ENCODE measurements at regions not wholly inside any gene's neighbourhood (a gene's known extent, or its start where the extent isn't known, plus 50 kb on each side); places are given as distances from the start of the nearest gene placed in this dataset.

GRCh38 chr20:16929756-16930155, 181.6 kb downstream of the OTOR start:
- peaks cover 11% of the 10 kb centered on the region for H3K4me1 Mint-ChIP-seq (ENCODE audit: low read depth, unreplicated experiment)
- H3K4me3 ChIP-seq (ENCODE audit: insufficient read depth, low read depth, low read length) = no peak overlapping the region
- no peak overlapping the region for H2AFZ ChIP-seq (ENCODE audit: low read depth, low read length)
- no peaks in the 10 kb centered on the region for H3K27me3 Mint-ChIP-seq (ENCODE audit: low read depth, unreplicated experiment)
- H3K4me2 ChIP-seq (ENCODE audit: low read length) = peak overlapping the region; percentile 64
- H3K36me3 Mint-ChIP-seq (ENCODE audit: low read depth, unreplicated experiment) = peaks cover 3% of the 10 kb centered on the region
- peaks cover 4% of the 10 kb centered on the region for H3K9me3 Mint-ChIP-seq (ENCODE audit: unreplicated experiment)
- no peaks in the 10 kb centered on the region for H3K27me3 ChIP-seq (ENCODE audit: insufficient read depth, low read length)
- DNase-seq (ENCODE audit: low read depth) (peak; percentile 75), FAIRE-seq (no peak)
- no peak overlapping the region for H3K27ac Mint-ChIP-seq (ENCODE audit: unreplicated experiment)
- TF ChIP-seq CTCF (IDR thresholded peaks at IDR 0.05; ENCODE audit: insufficient read depth, low read depth, low read length) (no peak), EZH2 (IDR thresholded peaks at IDR 0.05; ENCODE audit: insufficient read depth, low read length) (no peak)
- H3K79me2 ChIP-seq (ENCODE audit: insufficient read depth, low read length) = no peaks in the 10 kb centered on the region
- H3K27ac ChIP-seq (ENCODE audit: low read depth, low read length) = peak overlapping the region; percentile 51
- peaks cover 10% of the 10 kb centered on the region for H3K4me1 ChIP-seq (ENCODE audit: insufficient read depth, low read length)
- no peaks in the 10 kb centered on the region for H3K36me3 ChIP-seq (ENCODE audit: insufficient read depth, low read length)
- H3K9ac ChIP-seq (ENCODE audit: low read length) = no peak overlapping the region
- no peak overlapping the region for H3K4me3 Mint-ChIP-seq (ENCODE audit: unreplicated experiment)
- no peaks in the 10 kb centered on the region for H4K20me1 ChIP-seq (ENCODE audit: insufficient read depth, low read length)
- H3K9me3 ChIP-seq (ENCODE audit: insufficient read depth, low read depth, low read length) = no peaks in the 10 kb centered on the region

GRCh38 chr20:16930656-16931055, 182.5 kb downstream of the OTOR start:
- DNase-seq (ENCODE audit: low read depth) (no peak), FAIRE-seq (no peak)
- Histone ChIP-seq H3K27me3 (ENCODE audit: insufficient read depth, low read length) (no peaks in the 10 kb centered on the region), H3K4me1 (ENCODE audit: insufficient read depth, low read length) (peaks cover 10% of the 10 kb centered on the region), H3K9me3 (ENCODE audit: insufficient read depth, low read depth, low read length) (no peaks in the 10 kb centered on the region), H3K27ac (ENCODE audit: low read depth, low read length) (no peak overlapping the region), H3K36me3 (ENCODE audit: insufficient read depth, low read length) (no peaks in the 10 kb centered on the region), H2AFZ (ENCODE audit: low read depth, low read length) (no peak overlapping the region), H3K9ac (ENCODE audit: low read length) (no peak overlapping the region), H3K79me2 (ENCODE audit: insufficient read depth, low read length) (no peaks in the 10 kb centered on the region), H3K4me3 (ENCODE audit: insufficient read depth, low read depth, low read length) (no peak overlapping the region), H3K4me2 (ENCODE audit: low read length) (no peak overlapping the region), H4K20me1 (ENCODE audit: insufficient read depth, low read length) (no peaks in the 10 kb centered on the region)
- H3K9me3 Mint-ChIP-seq (ENCODE audit: unreplicated experiment) = peaks cover 4% of the 10 kb centered on the region
- H3K36me3 Mint-ChIP-seq (ENCODE audit: low read depth, unreplicated experiment) = peaks cover 3% of the 10 kb centered on the region
- no peak for TF ChIP-seq EZH2 (IDR thresholded peaks at IDR 0.05; ENCODE audit: insufficient read depth, low read length)
- TF ChIP-seq CTCF (IDR thresholded peaks at IDR 0.05; ENCODE audit: insufficient read depth, low read depth, low read length) = no peak
- no peak overlapping the region for H3K27ac Mint-ChIP-seq (ENCODE audit: unreplicated experiment)
- H3K4me1 Mint-ChIP-seq (ENCODE audit: low read depth, unreplicated experiment) = peaks cover 11% of the 10 kb centered on the region
- no peaks in the 10 kb centered on the region for H3K27me3 Mint-ChIP-seq (ENCODE audit: low read depth, unreplicated experiment)
- no peak overlapping the region for H3K4me3 Mint-ChIP-seq (ENCODE audit: unreplicated experiment)

GRCh38 chr20:16939051-16939450, 190.9 kb downstream of the OTOR start:
- TF ChIP-seq EZH2 (IDR thresholded peaks at IDR 0.05; ENCODE audit: insufficient read depth, low read length) = no peak
- no peak for TF ChIP-seq CTCF (IDR thresholded peaks at IDR 0.05; ENCODE audit: insufficient read depth, low read depth, low read length)
- H3K27me3 Mint-ChIP-seq (ENCODE audit: low read depth, unreplicated experiment) = no peaks in the 10 kb centered on the region
- no peaks in the 10 kb centered on the region for H3K36me3 ChIP-seq (ENCODE audit: insufficient read depth, low read length)
- no peaks in the 10 kb centered on the region for H3K9me3 Mint-ChIP-seq (ENCODE audit: unreplicated experiment)
- H3K4me1 ChIP-seq (ENCODE audit: insufficient read depth, low read length) = no peaks in the 10 kb centered on the region
- DNase-seq (ENCODE audit: low read depth) (no peak), FAIRE-seq (no peak)
- no peak overlapping the region for H3K4me3 Mint-ChIP-seq (ENCODE audit: unreplicated experiment)
- no peak overlapping the region for H3K27ac ChIP-seq (ENCODE audit: low read depth, low read length)
- H3K27me3 ChIP-seq (ENCODE audit: insufficient read depth, low read length) = no peaks in the 10 kb centered on the region
- H3K9me3 ChIP-seq (ENCODE audit: insufficient read depth, low read depth, low read length) = no peaks in the 10 kb centered on the region
- no peak overlapping the region for H3K27ac Mint-ChIP-seq (ENCODE audit: unreplicated experiment)
- no peaks in the 10 kb centered on the region for H3K79me2 ChIP-seq (ENCODE audit: insufficient read depth, low read length)
- no peak overlapping the region for H3K4me3 ChIP-seq (ENCODE audit: insufficient read depth, low read depth, low read length)
- peaks cover 2% of the 10 kb centered on the region for H3K36me3 Mint-ChIP-seq (ENCODE audit: low read depth, unreplicated experiment)
- no peak overlapping the region for H2AFZ ChIP-seq (ENCODE audit: low read depth, low read length)
- no peak overlapping the region for H3K9ac ChIP-seq (ENCODE audit: low read length)
- H3K4me2 ChIP-seq (ENCODE audit: low read length) = no peak overlapping the region
- H4K20me1 ChIP-seq (ENCODE audit: insufficient read depth, low read length) = no peaks in the 10 kb centered on the region
- H3K4me1 Mint-ChIP-seq (ENCODE audit: low read depth, unreplicated experiment) = peaks cover 20% of the 10 kb centered on the region
